ENCODE measurements at regions not wholly inside any gene's neighbourhood (a gene's known extent, or its start where the extent isn't known, plus 50 kb on each side); places are given as distances from the start of the nearest gene placed in this dataset.

DNA sequence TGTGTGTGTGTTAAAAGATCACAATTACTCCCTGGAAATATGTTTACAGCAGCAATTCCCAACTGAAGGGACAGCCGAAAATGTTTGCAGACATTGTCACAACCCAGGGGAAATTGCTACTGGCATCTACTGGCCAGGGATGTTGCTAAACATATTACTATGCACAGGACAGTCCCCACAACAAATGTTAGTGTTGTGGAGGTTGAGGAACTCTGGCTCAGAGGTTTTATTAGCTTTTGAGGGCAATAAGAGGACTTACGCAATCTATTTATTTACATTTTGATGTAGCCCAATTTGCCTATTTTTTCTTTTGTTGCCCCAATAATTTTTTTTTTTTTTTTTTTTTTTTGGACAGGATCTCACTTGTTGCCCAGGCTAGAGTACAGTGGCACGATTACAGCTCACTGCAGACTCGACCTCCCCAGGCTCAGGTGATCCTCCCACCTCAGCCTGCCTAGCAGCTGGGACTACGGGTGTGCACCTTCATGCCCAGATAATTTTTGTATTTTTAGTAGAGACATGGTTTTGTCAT is 154.1 kb downstream of the RPS12 start:
- no peak overlapping the region for H3K27ac ChIP-seq
- H3K9me3 ChIP-seq: no peaks in the 10 kb centered on the region
- DNase-seq (ENCODE audit: low spot score): no peak
- H3K4me1 ChIP-seq (replicated peaks): no peaks in the 10 kb centered on the region
- no peak overlapping the region for H3K4me3 ChIP-seq
- H3K36me3 ChIP-seq: no peaks in the 10 kb centered on the region
- H3K27me3 ChIP-seq (replicated peaks; ENCODE audit: insufficient read depth): no peaks in the 10 kb centered on the region
- WGBS: 74% methylated on average over 5 of the region's 5 CpGs
- TF ChIP-seq POLR2AphosphoS5 (IDR thresholded peaks at IDR 0.05) (no peak), POLR2A (IDR thresholded peaks at IDR 0.05) (no peak)
- TF ChIP-seq, protein P1, sequence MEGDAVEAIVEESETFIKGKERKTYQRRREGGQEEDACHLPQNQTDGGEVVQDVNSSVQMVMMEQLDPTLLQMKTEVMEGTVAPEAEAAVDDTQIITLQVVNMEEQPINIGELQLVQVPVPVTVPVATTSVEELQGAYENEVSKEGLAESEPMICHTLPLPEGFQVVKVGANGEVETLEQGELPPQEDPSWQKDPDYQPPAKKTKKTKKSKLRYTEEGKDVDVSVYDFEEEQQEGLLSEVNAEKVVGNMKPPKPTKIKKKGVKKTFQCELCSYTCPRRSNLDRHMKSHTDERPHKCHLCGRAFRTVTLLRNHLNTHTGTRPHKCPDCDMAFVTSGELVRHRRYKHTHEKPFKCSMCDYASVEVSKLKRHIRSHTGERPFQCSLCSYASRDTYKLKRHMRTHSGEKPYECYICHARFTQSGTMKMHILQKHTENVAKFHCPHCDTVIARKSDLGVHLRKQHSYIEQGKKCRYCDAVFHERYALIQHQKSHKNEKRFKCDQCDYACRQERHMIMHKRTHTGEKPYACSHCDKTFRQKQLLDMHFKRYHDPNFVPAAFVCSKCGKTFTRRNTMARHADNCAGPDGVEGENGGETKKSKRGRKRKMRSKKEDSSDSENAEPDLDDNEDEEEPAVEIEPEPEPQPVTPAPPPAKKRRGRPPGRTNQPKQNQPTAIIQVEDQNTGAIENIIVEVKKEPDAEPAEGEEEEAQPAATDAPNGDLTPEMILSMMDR (IDR thresholded peaks at IDR 0.05): no peak
- intact Hi-C loops (cut with DNase I): loop anchor here (10.0 kb wide), 1 partner anchor 956 kb away; no protein-coding TSS in a partner anchor

DNA sequence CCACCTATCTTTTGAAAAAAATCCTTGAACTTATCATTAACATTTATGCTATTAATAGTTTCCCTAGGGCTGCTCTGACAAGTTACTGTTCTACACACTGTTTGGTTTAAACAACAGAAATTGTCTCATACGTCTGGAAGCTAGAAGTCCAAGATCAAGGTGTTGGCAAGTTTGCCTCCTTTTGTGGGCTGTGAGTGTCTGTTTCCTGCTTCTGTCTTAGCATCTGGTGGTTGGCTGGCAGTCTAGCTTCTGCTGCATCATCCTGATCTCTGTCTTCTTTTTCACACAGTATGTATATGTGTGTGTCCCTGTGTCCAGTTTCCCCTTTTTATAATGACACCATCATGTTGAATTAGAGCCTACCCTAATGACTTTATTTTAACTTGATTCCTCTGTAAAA is 154.8 kb downstream of the RPS12 start:
- H3K4me3 ChIP-seq: no peak overlapping the region
- 10% methylated on average over 1 of the region's 1 CpG for WGBS
- H3K27me3 ChIP-seq (replicated peaks; ENCODE audit: insufficient read depth): no peaks in the 10 kb centered on the region
- no peak overlapping the region for H3K27ac ChIP-seq
- H3K36me3 ChIP-seq: no peaks in the 10 kb centered on the region
- DNase-seq (ENCODE audit: low spot score): no peak
- H3K9me3 ChIP-seq: no peaks in the 10 kb centered on the region
- intact Hi-C loops (cut with DNase I): loop anchor here (10.0 kb wide), 1 partner anchor 956 kb away; no protein-coding TSS in a partner anchor
- no peaks in the 10 kb centered on the region for H3K4me1 ChIP-seq (replicated peaks)
- no peak for TF ChIP-seq POLR2A (IDR thresholded peaks at IDR 0.05)
- no peak for TF ChIP-seq POLR2AphosphoS5 (IDR thresholded peaks at IDR 0.05)
- TF ChIP-seq, protein P1 (IDR thresholded peaks at IDR 0.05): no peak

DNA sequence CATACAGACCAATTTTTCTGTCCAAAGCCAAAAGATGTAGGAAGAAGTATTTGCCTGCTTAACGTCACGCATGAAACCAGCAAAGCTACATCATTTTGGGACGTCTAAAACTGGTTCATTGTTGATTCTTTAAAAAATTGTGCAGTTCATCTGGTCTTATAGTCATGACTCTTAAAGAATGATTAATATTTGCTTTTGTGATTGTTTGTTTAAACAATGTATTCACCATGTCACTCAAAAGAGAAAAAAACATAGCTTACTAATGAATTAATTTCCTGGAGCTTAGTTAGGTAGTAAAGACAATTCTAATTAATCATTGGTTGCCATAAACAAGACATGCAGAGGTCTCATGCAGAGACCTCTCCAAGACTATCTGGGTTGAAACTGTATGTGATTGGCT is 157.3 kb downstream of the RPS12 start:
- Histone ChIP-seq H3K36me3 (no peaks in the 10 kb centered on the region), H3K4me3 (no peak overlapping the region), H3K27ac (no peak overlapping the region), H3K4me1 (replicated peaks) (no peaks in the 10 kb centered on the region), H3K9me3 (no peaks in the 10 kb centered on the region), H3K27me3 (replicated peaks; ENCODE audit: insufficient read depth) (no peaks in the 10 kb centered on the region)
- TF ChIP-seq POLR2AphosphoS5 (IDR thresholded peaks at IDR 0.05): no peak
- TF ChIP-seq POLR2A (IDR thresholded peaks at IDR 0.05): no peak
- TF ChIP-seq, protein P1 (IDR thresholded peaks at IDR 0.05): no peak
- 68% methylated on average over 3 of the region's 3 CpGs for WGBS
- intact Hi-C loops (cut with DNase I): no loop called here
- DNase-seq (ENCODE audit: low spot score): no peak

DNA sequence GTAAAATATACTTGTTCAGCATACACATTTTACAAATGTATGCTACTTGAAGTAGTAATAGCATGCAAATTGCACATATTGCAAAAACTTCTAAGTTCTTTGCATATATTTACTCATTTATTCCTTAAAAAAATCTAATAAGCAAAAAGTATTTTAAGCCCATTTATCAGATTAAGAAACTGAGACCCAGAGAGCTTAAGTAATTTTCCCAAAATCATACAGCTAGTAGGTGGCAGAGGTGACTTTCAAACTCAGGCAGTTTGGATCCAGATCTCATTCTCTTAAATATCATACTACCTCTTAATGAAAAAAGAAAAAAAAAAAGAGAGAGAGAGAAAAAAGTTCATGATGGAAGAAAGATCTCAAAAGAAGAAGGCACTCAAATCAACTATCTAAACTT is 157.9 kb downstream of the RPS12 start:
- Histone ChIP-seq H3K4me1 (replicated peaks) (no peaks in the 10 kb centered on the region), H3K4me3 (no peak overlapping the region), H3K9me3 (no peaks in the 10 kb centered on the region), H3K36me3 (no peaks in the 10 kb centered on the region), H3K27me3 (replicated peaks; ENCODE audit: insufficient read depth) (no peaks in the 10 kb centered on the region), H3K27ac (no peak overlapping the region)
- no peak for DNase-seq (ENCODE audit: low spot score)
- intact Hi-C loops (cut with DNase I): no loop called here
- no peak for TF ChIP-seq POLR2A (IDR thresholded peaks at IDR 0.05)
- no peak for TF ChIP-seq POLR2AphosphoS5 (IDR thresholded peaks at IDR 0.05)
- TF ChIP-seq, protein P1 (IDR thresholded peaks at IDR 0.05): no peak

DNA sequence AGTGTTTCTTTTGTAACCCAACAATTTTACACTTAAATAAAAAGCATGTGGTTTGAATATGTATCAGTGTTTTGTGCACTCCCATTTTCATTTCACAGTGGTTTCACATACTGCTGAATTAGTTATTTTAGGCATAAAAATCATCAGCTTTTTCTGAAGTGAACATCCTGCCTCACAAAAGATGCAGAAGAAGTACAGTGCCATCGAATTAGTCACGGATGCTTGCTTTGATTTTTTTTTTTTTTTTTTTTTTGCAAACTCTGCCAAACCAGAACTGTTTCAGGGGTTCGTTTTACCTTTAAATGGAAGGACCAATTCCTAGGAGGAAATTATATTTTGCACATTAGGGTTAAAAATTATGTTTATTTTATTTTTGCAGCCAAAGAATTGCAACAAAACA is 158.6 kb downstream of the RPS12 start:
- intact Hi-C loops (cut with DNase I): no loop called here
- 29% methylated on average over 3 of the region's 3 CpGs for WGBS
- no peak overlapping the region for H3K27ac ChIP-seq
- H3K4me3 ChIP-seq: no peak overlapping the region
- no peak for DNase-seq (ENCODE audit: low spot score)
- H3K36me3 ChIP-seq: no peaks in the 10 kb centered on the region
- no peaks in the 10 kb centered on the region for H3K4me1 ChIP-seq (replicated peaks)
- H3K27me3 ChIP-seq (replicated peaks; ENCODE audit: insufficient read depth): no peaks in the 10 kb centered on the region
- H3K9me3 ChIP-seq: no peaks in the 10 kb centered on the region
- TF ChIP-seq POLR2A (IDR thresholded peaks at IDR 0.05) (no peak), POLR2AphosphoS5 (IDR thresholded peaks at IDR 0.05) (no peak)
- TF ChIP-seq, protein P1 (IDR thresholded peaks at IDR 0.05): no peak

Measured in prostate gland (tissue), 2 donors.